ENCODE measurements at regions not wholly inside any gene's neighbourhood (a gene's known extent, or its start where the extent isn't known, plus 50 kb on each side); places are given as distances from the start of the nearest gene placed in this dataset.

- no peaks in the 10 kb centered on the region for H3K9me3 ChIP-seq
- 49% methylated on average over 2 of the region's 2 CpGs for WGBS (ENCODE audit: missing lambda C conversion rate)
- no peak overlapping the region for H3K4me3 ChIP-seq
- ChIA-PET POLR2A (no interaction called here), CTCF (no interaction called here)
- H3K4me2 ChIP-seq, result no peak overlapping the region
- DNase-seq (ENCODE audit: low read depth in 1 of 2, low spot score in 1 of 2) (no peak), FAIRE-seq (no peak), ATAC-seq (no peak)
- no peak for TF ChIP-seq TP53 (CRISPR knock-in tag; IDR thresholded peaks at IDR 0.05)
- TF ChIP-seq ELK1 (IDR thresholded peaks at IDR 0.05; ENCODE audit: low read depth, low read length), result no peak
- TF ChIP-seq USF2 (IDR thresholded peaks at IDR 0.05), result no peak
- no peak for TF ChIP-seq HEYL (CRISPR knock-in tag; IDR thresholded peaks at IDR 0.05)
- TF ChIP-seq ZFP36 (IDR thresholded peaks at IDR 0.05; ENCODE audit: borderline replicate concordance, partially characterized antibody), result no peak
- TF ChIP-seq BHLHE40 (IDR thresholded peaks at IDR 0.05; ENCODE audit: low read depth, low read length), result no peak
- no peak for TF ChIP-seq JUN (IDR thresholded peaks at IDR 0.05)
- no peak for TF ChIP-seq MAZ (IDR thresholded peaks at IDR 0.05; ENCODE audit: borderline replicate concordance, low read depth, low read length)
- no peak for TF ChIP-seq KDM1A (IDR thresholded peaks at IDR 0.05; ENCODE audit: low read depth)
- no peak overlapping the region for H3K27ac ChIP-seq
- no peaks in the 10 kb centered on the region for H3K4me1 ChIP-seq
These were observed 128.1 kb upstream of the LY86 start for GRCh38 chr6:6460416-6460815.

- FAIRE-seq (no peak), ATAC-seq (no peak), DNase-seq (ENCODE audit: low read depth in 1 of 2, low spot score in 1 of 2) (no peak)
- ChIA-PET CTCF (no interaction called here), POLR2A (no interaction called here)
- Histone ChIP-seq H3K9me3 (no peaks in the 10 kb centered on the region), H3K4me2 (no peak overlapping the region), H3K27ac (no peak overlapping the region), H3K4me3 (no peak overlapping the region), H3K4me1 (no peaks in the 10 kb centered on the region)
- no peak for TF ChIP-seq TP53 (CRISPR knock-in tag; IDR thresholded peaks at IDR 0.05)
- TF ChIP-seq CHD2 (IDR thresholded peaks at IDR 0.05; ENCODE audit: low read length, partially characterized antibody), result no peak
- TF ChIP-seq ZC3H11A (IDR thresholded peaks at IDR 0.05), result no peak
- TF ChIP-seq NR3C1 (IDR thresholded peaks at IDR 0.05), result no peak
- TF ChIP-seq, protein P1, sequence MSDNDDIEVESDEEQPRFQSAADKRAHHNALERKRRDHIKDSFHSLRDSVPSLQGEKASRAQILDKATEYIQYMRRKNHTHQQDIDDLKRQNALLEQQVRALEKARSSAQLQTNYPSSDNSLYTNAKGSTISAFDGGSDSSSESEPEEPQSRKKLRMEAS (IDR thresholded peaks at IDR 0.05), result no peak
- no peak for TF ChIP-seq ZNF302 (CRISPR knock-in tag; IDR thresholded peaks at IDR 0.05)
- TF ChIP-seq, protein P2, sequence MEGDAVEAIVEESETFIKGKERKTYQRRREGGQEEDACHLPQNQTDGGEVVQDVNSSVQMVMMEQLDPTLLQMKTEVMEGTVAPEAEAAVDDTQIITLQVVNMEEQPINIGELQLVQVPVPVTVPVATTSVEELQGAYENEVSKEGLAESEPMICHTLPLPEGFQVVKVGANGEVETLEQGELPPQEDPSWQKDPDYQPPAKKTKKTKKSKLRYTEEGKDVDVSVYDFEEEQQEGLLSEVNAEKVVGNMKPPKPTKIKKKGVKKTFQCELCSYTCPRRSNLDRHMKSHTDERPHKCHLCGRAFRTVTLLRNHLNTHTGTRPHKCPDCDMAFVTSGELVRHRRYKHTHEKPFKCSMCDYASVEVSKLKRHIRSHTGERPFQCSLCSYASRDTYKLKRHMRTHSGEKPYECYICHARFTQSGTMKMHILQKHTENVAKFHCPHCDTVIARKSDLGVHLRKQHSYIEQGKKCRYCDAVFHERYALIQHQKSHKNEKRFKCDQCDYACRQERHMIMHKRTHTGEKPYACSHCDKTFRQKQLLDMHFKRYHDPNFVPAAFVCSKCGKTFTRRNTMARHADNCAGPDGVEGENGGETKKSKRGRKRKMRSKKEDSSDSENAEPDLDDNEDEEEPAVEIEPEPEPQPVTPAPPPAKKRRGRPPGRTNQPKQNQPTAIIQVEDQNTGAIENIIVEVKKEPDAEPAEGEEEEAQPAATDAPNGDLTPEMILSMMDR (IDR thresholded peaks at IDR 0.05), result no peak
- TF ChIP-seq CBX8 (IDR thresholded peaks at IDR 0.05), result no peak
- TF ChIP-seq, protein P3, sequence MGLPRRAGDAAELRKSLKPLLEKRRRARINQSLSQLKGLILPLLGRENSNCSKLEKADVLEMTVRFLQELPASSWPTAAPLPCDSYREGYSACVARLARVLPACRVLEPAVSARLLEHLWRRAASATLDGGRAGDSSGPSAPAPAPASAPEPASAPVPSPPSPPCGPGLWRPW (IDR thresholded peaks at IDR 0.05), result no peak
- no peak for TF ChIP-seq ESRRA (IDR thresholded peaks at IDR 0.05; ENCODE audit: borderline replicate concordance, low read length)
- TF ChIP-seq RAD21 (conservative IDR thresholded peaks at IDR 0.05 in 1 of 2, IDR thresholded peaks at IDR 0.05 in 1 of 2), result no peak
- no peak for TF ChIP-seq TFCP2L1 (CRISPR knock-in tag; IDR thresholded peaks at IDR 0.05)
- TF ChIP-seq RCOR1 (IDR thresholded peaks at IDR 0.05; ENCODE audit: low read depth, low read length), result no peak
- no peak for TF ChIP-seq POLR2A (IDR thresholded peaks at IDR 0.05; ENCODE audit: low read length)
- 40% methylated on average over 4 of the region's 4 CpGs for WGBS (ENCODE audit: missing lambda C conversion rate)
These were observed 127.4 kb upstream of the LY86 start for GRCh38 chr6:6461138-6461537.

Measured in A549 (cell line).